ENCODE measurements at regions not wholly inside any gene's neighbourhood (a gene's known extent, or its start where the extent isn't known, plus 50 kb on each side); places are given as distances from the start of the nearest gene placed in this dataset.

DNA sequence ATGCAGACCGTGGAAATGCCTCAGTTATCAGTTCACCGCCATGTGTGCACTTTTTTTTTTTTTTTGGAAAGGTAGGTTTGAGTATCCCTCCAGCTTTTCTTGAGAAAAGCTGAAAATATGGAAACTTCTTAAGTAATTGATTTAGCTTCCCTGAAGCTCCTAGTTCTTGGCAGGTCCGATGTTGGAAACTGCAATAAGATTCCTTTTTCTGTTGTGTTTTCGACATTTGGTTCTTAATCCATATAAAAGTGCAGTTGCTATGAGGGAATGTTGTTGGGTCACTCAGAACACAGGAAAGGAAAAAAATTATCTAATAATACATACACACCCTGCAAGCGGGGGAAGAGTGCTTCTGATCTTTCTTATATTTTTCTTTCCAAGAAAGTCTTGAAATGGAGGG lies 665.2 kb downstream of the INHBA start:
- TF ChIP-seq, protein P1, sequence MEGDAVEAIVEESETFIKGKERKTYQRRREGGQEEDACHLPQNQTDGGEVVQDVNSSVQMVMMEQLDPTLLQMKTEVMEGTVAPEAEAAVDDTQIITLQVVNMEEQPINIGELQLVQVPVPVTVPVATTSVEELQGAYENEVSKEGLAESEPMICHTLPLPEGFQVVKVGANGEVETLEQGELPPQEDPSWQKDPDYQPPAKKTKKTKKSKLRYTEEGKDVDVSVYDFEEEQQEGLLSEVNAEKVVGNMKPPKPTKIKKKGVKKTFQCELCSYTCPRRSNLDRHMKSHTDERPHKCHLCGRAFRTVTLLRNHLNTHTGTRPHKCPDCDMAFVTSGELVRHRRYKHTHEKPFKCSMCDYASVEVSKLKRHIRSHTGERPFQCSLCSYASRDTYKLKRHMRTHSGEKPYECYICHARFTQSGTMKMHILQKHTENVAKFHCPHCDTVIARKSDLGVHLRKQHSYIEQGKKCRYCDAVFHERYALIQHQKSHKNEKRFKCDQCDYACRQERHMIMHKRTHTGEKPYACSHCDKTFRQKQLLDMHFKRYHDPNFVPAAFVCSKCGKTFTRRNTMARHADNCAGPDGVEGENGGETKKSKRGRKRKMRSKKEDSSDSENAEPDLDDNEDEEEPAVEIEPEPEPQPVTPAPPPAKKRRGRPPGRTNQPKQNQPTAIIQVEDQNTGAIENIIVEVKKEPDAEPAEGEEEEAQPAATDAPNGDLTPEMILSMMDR (IDR thresholded peaks at IDR 0.05; ENCODE audit: low read depth, low read length): no peak
- no peak overlapping the region for H3K4me3 ChIP-seq (ENCODE audit: low read depth, low read length)

DNA sequence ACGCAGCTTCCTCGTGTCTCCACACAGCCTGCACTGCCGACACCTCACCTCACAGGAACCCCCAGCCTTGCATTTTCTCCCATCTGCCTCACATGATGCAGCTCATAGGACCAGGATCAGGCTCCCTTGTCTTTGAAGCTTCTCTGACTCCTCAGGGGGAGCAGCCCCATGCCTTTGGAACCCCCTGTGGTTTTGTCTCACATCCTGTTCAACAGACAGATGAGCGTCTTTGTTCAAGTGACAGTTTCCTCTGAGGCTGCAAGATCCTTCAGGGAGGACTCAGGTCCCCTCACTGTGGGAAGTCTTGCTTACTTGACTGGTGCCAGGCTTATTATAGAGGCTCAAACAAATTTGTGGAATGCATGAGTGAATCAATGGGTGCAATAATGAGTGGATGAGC lies 667.1 kb downstream of the INHBA start:
- no peak overlapping the region for H3K4me3 ChIP-seq (ENCODE audit: low read depth, low read length)

DNA sequence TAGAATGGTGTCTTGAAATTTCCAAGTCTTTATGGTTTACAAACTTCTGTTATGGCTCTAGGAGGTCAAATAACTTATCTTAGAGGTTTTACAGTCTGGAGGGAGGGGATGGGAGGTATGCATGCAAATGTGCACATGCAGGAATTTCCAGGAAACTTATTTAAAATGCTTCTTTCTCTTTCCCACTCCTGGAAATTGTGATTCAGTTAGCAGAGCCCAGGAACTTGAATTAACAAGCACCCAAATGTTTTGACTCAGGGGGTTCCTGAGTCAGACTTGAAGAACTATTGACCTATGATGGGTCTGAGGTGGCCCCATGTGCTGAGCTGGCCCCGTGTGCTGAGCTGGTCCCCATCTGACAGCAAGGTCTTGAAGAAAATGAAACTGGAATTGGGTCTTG lies 669.4 kb downstream of the INHBA start:
- TF ChIP-seq, protein P1 (IDR thresholded peaks at IDR 0.05; ENCODE audit: low read depth, low read length): no peak
- H3K4me3 ChIP-seq (ENCODE audit: low read depth, low read length): no peak overlapping the region

More for the DNA sequence above, 667.1 kb downstream of the INHBA start:
- TF ChIP-seq, protein P1 (IDR thresholded peaks at IDR 0.05; ENCODE audit: low read depth, low read length): no peak

DNA sequence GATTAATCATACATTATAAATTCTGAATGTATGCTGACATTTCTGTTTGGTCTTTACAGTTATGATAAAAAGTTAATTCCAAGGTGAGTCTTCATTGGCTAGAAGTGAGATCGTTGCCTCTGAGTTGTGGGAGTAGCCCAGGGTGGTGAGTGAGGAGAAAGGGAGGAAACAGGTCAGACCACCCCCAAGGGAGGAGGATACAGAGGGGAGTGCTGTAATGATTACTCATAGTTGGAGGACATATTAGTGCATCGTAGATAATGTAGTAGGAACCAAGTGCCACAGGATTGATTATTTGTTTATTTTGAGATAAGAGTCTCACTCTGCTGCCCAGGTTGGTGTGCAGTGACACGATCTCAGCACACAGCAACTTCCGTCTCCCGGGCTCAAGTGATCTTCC lies 672.2 kb downstream of the INHBA start:
- TF ChIP-seq, protein P1 (IDR thresholded peaks at IDR 0.05; ENCODE audit: low read depth, low read length): no peak
- no peak overlapping the region for H3K4me3 ChIP-seq (ENCODE audit: low read depth, low read length)

DNA sequence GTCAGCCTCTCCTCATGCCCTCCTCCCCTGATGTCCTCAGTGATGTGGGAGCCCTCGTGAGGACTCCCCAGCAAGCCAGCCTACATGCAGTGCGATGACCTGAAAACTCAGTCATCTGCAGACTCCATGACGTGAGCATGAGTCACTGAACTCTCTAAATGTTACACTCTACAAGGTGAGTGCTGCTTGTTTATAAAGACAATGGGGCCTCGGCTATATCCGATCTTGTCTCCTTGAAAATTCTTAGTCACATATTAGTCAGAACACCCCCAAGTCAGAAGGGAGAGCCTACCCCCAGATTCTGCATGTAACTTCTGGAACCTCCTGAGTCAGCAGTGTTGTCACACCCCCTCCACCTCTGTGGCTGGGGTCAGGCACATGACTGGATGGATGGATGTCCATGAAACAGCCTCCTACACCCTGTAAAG lies 673.8 kb downstream of the INHBA start:
- TF ChIP-seq, protein P1 (IDR thresholded peaks at IDR 0.05; ENCODE audit: low read depth, low read length): no peak

DNA sequence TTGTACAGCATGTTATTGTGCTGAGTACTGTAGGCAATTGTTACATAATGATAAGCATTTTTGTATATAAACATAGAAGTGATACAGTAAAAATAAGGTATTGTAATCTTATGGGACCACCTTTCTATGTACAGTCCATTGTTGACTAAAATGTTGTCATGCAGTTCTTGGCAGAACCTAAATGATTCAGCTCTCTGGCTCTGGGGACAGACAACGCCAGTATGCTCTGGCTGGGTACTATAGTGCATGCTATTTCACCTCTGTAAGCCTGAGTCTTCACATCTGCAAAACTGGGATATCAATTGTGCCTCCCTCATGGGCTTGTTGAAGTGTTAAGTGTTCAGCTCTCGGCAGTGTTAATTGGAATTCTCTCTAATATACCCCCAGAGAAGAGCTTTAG lies 674.3 kb downstream of the INHBA start:
- H3K4me3 ChIP-seq (ENCODE audit: low read depth, low read length): no peak overlapping the region
- TF ChIP-seq, protein P1 (IDR thresholded peaks at IDR 0.05; ENCODE audit: low read depth, low read length): no peak

More for the DNA sequence above, 673.8 kb downstream of the INHBA start:
- H3K4me3 ChIP-seq (ENCODE audit: low read depth, low read length): no peak overlapping the region

DNA sequence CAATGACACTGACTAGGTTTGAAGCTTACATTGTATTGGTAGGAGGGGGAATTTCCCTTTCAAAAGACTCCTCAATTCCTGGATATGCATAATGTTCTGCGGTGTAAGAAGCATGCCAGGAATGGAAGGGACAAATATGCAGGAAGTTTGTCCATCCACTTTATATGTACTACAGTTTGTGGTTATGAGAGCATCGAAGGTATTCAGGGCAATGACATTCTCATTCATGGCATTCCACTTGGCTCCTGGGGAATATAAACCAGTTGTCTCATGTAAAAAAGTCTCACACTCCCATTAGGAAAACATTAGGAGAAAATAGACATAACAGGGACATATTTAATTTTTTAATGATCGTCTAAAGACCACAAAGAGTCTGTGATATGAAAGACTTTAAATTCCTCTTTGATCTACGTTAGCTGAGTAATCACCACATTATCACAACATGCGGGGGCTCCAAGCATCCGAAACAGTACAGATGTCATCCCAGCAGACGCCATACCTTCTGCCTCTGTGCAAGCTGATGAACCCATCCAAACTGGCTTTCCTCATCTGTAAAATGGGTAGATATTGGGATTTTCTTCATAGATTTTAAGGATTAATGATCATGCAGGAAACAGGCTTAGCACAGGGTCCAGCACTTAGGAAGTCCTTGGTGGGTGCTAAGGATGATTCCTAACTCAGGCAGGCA lies 675.3 kb downstream of the INHBA start:
- TF ChIP-seq, protein P1 (IDR thresholded peaks at IDR 0.05; ENCODE audit: low read depth, low read length): no peak
- no peak overlapping the region for H3K4me3 ChIP-seq (ENCODE audit: low read depth, low read length)

Measured in WI38 (cell line).